Adipocyte (in vitro differentiated cells): ENCODE measurements at regions not wholly inside any gene's neighbourhood (a gene's known extent, or its start where the extent isn't known, plus 50 kb on each side); places are given as distances from the start of the nearest gene placed in this dataset.

Experiments used
- DNase-seq: peaks from one replicate; pipeline ENCODE4 v3.0.0-alpha.2; 2015; ENCODE audit warnings: low read depth
- H3K27me3 ChIP-seq: replicated peaks from 2 replicates; pipeline ENCODE4 v1.7.0; 2013; ENCODE audit warnings: mild to moderate bottlenecking, low read length, moderate library complexity; ENCODE audit not compliant: control insufficient read depth, insufficient read depth
- H3K36me3 ChIP-seq: 2 replicates; pipeline ENCODE4 v1.7.0; 2013; ENCODE audit warnings: low read length, mild to moderate bottlenecking, moderate library complexity; ENCODE audit not compliant: control insufficient read depth, insufficient read depth, severe bottlenecking
- H3K4me1 ChIP-seq: 2 replicates; pipeline ENCODE4 v1.7.0; 2013; ENCODE audit warnings: mild to moderate bottlenecking, low read length, moderate library complexity; ENCODE audit not compliant: control insufficient read depth, insufficient read depth
- H3K4me3 ChIP-seq: 2 replicates; pipeline ENCODE4 v1.7.0; 2013; ENCODE audit warnings: mild to moderate bottlenecking, low read length, moderate library complexity
- H3K9ac ChIP-seq: 2 replicates; pipeline ENCODE4 v1.7.0; 2013; ENCODE audit warnings: mild to moderate bottlenecking, low read length, moderate library complexity
- H3K9me3 ChIP-seq: 2 replicates; pipeline ENCODE4 v1.7.0; 2013; ENCODE audit warnings: mild to moderate bottlenecking, low read length, moderate library complexity; ENCODE audit not compliant: control insufficient read depth

DNA sequence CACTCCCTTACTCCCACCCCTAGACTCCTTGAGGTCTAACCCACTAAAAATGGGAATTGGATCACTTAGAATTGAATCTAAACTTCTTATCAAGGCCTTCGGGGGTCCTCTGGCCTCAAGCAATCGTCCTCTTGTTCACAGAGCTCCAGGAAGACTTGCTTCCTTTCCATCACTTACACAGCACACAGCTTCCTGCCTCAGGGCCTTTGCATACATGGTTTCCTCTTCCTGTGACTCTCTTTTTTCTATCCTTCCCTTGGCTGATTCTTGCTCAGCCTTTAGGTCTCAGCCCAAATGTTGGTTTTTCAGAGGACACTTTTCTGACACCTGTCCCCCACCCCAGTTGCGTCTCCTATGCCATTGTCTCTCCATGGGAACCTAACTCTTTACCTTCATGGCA is 50.0 kb upstream of the ALDH1B1 start:
- no peaks in the 10 kb centered on the region for H3K9me3 ChIP-seq
- peaks cover 13% of the 10 kb centered on the region for H3K4me1 ChIP-seq
- H3K27me3 ChIP-seq, result peaks cover 43% of the 10 kb centered on the region
- no peak overlapping the region for H3K4me3 ChIP-seq
- DNase-seq, result no peak
- no peak overlapping the region for H3K9ac ChIP-seq
- no peaks in the 10 kb centered on the region for H3K36me3 ChIP-seq

DNA sequence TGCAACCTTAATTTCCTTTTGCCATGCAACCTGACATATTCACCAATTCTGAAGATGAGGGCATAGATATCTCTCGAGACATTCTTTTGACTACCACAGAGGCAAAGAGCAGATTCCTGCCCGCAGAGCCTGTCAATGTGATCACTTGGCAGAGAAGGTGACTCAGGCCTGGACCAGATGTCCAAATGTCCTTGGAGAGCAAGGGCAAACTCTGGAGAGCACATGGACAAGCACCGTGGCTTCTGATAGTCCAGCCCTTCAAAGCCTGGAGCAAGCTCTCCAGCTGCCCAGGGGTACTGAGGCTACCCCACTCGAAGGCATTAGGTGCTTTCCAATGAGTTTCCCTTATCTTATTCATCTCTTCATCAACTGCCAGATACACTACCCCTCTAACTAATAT is 50.4 kb upstream of the ALDH1B1 start:
- Histone ChIP-seq H3K4me3 (no peak overlapping the region), H3K36me3 (no peaks in the 10 kb centered on the region), H3K9me3 (no peaks in the 10 kb centered on the region), H3K4me1 (peaks cover 17% of the 10 kb centered on the region), H3K27me3 (peaks cover 38% of the 10 kb centered on the region), H3K9ac (no peak overlapping the region)
- DNase-seq, result no peak

DNA sequence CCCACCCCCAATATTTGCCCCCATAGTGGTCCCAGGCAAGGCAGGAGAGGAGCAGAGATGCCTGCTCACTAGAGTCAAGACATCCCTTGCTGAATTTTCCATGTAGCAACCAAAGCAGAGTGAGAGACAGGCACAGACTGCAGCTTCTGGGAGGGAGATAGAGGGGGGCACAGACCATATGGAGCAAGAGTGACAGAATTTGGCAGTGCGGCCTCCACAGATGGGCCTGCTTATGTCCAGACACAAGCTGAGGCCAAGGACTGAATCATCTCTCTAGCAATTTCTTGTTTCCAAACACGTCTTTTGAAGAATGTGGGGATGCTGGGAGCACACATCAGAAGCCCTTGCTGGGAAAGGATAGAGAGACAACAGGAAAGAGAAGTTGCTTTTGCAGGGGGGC is 53.0 kb upstream of the ALDH1B1 start:
- Histone ChIP-seq H3K9ac (no peak overlapping the region), H3K36me3 (no peaks in the 10 kb centered on the region), H3K4me1 (peaks cover 19% of the 10 kb centered on the region), H3K27me3 (peaks cover 23% of the 10 kb centered on the region), H3K4me3 (no peak overlapping the region), H3K9me3 (no peaks in the 10 kb centered on the region)
- peak; percentile 47 for DNase-seq

DNA sequence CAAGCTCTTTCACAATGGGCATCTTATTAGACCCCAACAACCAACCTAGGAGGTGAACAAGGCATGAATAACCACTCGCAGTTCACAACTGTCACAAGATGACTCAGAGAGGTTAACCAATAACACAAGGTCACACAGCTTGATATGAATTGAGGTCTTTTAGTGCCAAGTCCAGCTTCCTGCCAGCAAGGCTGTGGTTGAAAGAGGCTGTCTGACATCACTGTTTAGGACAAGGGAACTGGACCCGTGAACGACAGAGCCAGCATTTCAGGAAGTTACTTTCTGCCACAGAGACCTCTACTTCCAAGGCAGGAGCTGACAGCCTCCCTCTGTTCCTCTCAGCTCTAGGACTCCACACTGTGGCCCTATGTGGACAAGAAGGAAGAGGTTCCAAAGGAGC is 53.4 kb upstream of the ALDH1B1 start:
- no peak overlapping the region for H3K4me3 ChIP-seq
- no peaks in the 10 kb centered on the region for H3K9me3 ChIP-seq
- no peaks in the 10 kb centered on the region for H3K36me3 ChIP-seq
- peaks cover 19% of the 10 kb centered on the region for H3K27me3 ChIP-seq
- DNase-seq, result no peak
- H3K4me1 ChIP-seq, result peaks cover 19% of the 10 kb centered on the region
- no peak overlapping the region for H3K9ac ChIP-seq

DNA sequence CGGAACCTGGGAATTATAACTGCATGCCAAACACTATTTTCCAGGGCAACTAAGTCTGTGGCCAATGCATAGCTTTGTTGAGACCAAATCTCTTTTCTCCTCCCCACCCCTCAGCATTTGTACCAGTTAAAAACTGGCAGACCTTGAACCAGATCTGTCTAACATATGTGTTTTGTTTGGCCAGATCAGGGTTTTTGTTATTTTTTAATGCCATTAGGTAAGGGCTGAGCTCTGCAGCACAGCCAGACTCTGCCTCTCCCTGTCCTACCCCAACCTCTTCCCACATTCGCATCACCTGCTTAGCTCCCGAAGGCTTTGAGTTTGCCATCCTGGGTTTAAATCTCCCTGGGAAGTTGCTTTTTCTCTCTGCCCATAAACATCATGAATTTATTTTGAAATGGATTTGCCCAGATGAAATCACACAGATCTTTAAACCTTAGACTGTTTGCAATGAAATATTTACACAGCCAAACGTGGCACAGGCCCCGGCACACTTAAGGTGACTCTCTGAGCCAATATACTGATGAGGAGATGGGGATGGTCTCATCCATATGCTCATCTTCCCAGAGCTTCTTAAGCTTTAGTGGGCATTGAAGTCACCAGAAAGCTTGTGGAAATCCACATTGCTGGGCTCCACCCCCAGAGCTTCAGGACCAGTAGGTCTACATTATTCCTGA is 54.0 kb upstream of the ALDH1B1 start:
- Histone ChIP-seq H3K4me1 (peaks cover 19% of the 10 kb centered on the region), H3K9ac (no peak overlapping the region), H3K36me3 (no peaks in the 10 kb centered on the region), H3K4me3 (no peak overlapping the region), H3K9me3 (no peaks in the 10 kb centered on the region), H3K27me3 (peaks cover 14% of the 10 kb centered on the region)
- DNase-seq, result no peak

DNA sequence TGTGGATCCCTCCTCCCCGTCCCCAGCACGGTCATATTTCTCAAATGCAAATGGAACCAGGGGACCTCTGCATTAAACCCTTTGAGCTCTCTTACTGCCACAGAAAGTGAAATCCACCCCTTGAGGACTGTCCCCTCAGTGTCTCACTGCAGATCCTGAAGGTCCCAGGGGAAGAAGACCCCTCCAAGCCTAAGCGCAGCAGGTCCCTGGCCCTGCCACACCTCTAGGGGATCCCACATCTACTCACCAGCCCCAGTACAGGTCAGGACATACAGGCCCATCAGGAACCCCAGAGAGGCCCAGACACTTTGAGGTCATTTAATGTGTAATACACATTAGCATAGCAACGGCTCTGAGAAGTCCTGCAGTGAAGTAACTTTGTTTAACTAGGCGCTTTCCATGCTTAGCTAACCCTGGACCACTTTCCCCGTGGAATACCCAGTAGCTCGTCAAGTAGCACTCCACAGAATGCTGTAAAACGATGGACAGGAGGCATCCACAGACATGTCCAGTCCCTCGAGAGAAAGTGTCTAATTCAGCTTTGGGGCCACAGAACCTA is 54.7 kb upstream of the ALDH1B1 start:
- no peaks in the 10 kb centered on the region for H3K36me3 ChIP-seq

DNA sequence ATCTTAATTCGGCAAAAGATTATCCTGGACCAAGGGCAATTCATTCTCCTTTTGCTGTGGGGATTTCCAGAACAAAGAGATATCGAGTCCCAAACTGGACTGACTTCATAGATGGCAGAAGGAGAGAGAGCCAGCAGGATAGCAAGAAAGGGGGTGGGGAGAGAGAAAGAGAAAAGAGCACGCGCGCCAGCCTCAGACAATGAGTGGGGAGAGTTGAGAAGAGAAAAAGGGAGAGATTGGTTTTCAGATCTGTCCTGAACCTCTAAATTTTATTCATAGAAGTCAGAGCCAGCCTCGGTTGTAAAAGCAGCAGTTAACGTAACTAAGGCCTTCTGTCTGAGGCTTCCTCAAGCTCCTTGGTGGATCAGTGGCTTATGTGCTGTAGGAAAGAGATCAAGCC is 55.3 kb upstream of the ALDH1B1 start:
- Histone ChIP-seq H3K27me3 (peaks cover 10% of the 10 kb centered on the region), H3K4me3 (no peak overlapping the region), H3K36me3 (no peaks in the 10 kb centered on the region), H3K9me3 (no peaks in the 10 kb centered on the region), H3K4me1 (peaks cover 19% of the 10 kb centered on the region), H3K9ac (no peak overlapping the region)
- no peak for DNase-seq

More for the DNA sequence above, 54.7 kb upstream of the ALDH1B1 start:
- no peak for DNase-seq
- H3K27me3 ChIP-seq, result peaks cover 10% of the 10 kb centered on the region
- peaks cover 19% of the 10 kb centered on the region for H3K4me1 ChIP-seq
- H3K9ac ChIP-seq, result no peak overlapping the region
- no peak overlapping the region for H3K4me3 ChIP-seq
- no peaks in the 10 kb centered on the region for H3K9me3 ChIP-seq

DNA sequence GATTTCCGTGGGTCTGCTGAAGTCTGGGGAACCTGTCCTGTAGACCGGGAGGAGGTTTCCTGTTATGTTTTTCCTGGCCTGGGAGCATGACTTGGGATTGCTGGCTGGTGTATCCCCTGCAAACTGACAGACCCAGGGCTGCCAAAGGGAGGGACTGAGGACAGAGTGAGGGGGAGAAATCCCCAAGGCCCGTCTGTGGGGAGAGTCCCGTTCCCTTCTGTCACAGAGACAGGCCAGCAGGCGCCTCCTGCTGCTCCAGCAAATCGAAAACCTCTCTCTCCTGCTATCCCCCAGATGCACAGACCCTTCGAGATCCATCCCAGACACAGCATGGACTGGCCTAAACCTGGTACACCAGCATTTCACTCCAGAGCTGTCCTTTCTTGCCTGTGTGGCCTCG is 56.2 kb upstream of the ALDH1B1 start:
- no peaks in the 10 kb centered on the region for H3K9me3 ChIP-seq
- no peak overlapping the region for H3K4me3 ChIP-seq
- peaks cover 19% of the 10 kb centered on the region for H3K4me1 ChIP-seq
- no peaks in the 10 kb centered on the region for H3K36me3 ChIP-seq
- DNase-seq, result no peak
- H3K27me3 ChIP-seq, result peaks cover 10% of the 10 kb centered on the region
- no peak overlapping the region for H3K9ac ChIP-seq

DNA sequence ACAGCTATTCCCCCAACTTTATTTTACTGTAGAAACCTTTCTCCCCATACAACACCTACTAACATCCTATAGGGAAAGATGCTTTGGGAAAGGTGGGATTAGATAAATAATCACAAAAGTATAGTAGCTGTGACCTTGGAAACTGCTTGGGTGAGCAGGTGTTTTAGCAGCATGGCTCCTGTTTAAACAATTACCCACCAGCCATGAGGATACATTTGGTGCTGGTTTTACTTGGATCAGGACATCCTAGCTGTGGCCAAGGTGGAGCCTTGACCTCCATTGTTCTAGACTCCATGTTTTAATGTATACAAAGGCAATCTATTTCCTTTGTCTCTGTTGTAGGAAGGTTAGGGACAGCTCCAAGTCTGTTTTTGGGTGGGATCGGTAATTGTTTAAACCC is 56.8 kb upstream of the ALDH1B1 start:
- Histone ChIP-seq H3K4me3 (no peak overlapping the region), H3K9ac (no peak overlapping the region), H3K27me3 (peaks cover 10% of the 10 kb centered on the region), H3K9me3 (no peaks in the 10 kb centered on the region), H3K36me3 (no peaks in the 10 kb centered on the region), H3K4me1 (peaks cover 19% of the 10 kb centered on the region)
- no peak for DNase-seq

DNA sequence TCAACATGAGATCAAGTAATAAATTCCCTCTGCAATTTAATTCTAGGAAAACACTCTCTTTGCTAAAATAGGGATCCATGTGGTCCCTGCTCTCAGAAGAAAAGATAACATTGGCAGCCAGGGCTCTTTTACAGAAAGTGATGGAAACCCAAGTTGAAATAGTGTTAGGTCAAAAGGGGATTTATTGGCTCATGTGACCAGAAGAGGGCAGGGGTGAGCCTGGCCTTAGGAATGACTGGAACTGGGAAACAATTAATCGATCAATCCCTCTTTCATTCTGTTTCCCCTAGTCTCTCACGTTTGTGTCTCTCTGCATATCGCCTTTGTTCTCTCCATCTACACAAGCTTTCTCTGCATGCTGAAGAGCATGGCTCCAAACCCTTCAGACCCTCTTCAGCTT is 58.3 kb upstream of the ALDH1B1 start:
- no peaks in the 10 kb centered on the region for H3K36me3 ChIP-seq
- H3K9ac ChIP-seq, result no peak overlapping the region
- DNase-seq, result no peak
- peaks cover 13% of the 10 kb centered on the region for H3K4me1 ChIP-seq
- H3K4me3 ChIP-seq, result no peak overlapping the region
- no peaks in the 10 kb centered on the region for H3K9me3 ChIP-seq
- peaks cover 12% of the 10 kb centered on the region for H3K27me3 ChIP-seq

DNA sequence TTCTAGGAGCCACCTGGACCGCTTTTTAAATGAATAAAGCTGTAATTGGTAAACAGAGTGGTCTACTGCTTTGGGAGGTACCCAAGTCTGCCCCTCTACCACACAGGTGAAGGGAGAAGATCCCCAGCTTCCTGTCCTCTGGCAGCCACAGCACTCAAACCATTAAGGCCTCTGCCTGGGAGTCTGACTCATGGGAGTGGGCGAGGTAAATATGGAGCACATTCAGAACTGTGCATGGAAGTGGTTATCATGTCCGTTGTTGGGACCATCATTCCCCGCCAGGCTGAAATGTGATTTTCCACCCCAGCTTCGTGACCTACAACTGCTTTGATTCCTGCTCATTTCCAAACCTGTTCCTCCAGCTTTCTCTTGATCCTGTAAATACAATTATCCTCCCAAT is 59.5 kb upstream of the ALDH1B1 start:
- Histone ChIP-seq H3K36me3 (no peaks in the 10 kb centered on the region), H3K4me1 (peaks cover 9% of the 10 kb centered on the region), H3K27me3 (peaks cover 19% of the 10 kb centered on the region), H3K9me3 (no peaks in the 10 kb centered on the region), H3K4me3 (no peak overlapping the region), H3K9ac (no peak overlapping the region)
- no peak for DNase-seq

DNA sequence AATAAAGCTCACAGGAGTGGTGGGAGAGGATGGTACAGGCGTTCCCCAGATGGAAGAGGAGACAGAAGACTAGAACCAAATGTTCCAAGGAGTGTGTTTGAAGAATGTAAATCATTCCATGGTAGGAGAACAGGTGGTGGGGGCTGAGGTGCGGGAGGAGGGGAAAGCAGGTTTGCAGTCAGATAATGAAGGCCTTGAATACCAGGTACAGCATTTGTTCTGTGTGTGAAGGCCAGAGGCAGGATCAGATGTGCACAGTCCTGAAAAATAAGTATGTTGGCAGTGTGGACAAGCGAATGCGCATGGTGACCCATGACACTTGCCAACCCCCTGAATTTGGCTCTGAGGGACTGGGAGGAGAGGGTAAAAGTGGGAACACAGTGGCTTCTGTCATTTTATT is 59.9 kb upstream of the ALDH1B1 start:
- Histone ChIP-seq H3K4me3 (no peak overlapping the region), H3K4me1 (peaks cover 12% of the 10 kb centered on the region), H3K9me3 (no peaks in the 10 kb centered on the region), H3K27me3 (peaks cover 19% of the 10 kb centered on the region), H3K36me3 (no peaks in the 10 kb centered on the region), H3K9ac (no peak overlapping the region)
- no peak for DNase-seq
